HK-2 (cell line): ENCODE measurements at regions not wholly inside any gene's neighbourhood (a gene's known extent, or its start where the extent isn't known, plus 50 kb on each side); places are given as distances from the start of the nearest gene placed in this dataset.
"Not testable (repeated sequence)": the region's sequence is repeated elsewhere in the genome, so short reads cannot be mapped to it uniquely, and the experiment has no call there.

Experiments
- DNase-seq: peaks from one replicate; pipeline ENCODE4 v3.0.0-alpha.2; 2018; ENCODE audit not compliant: unreplicated experiment

DNA sequence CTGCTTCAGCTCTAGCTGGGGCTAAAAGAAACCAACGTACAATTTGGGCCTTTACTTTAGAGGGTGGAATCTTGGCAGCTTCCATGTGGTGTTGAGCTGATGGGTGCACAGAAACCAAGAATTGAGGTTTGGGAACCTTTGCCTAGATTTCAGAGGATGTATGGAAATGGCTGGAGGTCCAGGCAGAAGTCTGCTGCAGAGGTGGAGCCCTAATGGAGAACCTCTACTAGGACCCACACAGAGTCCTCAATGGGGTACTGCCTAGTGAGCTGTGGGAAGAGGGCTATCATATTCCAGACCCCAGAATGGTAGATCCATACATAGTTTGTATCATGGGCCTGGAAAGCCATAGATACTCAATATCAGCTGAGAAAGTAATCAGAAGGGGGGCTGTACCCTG is 500.4 kb upstream of the ATP2B1 start:
- no peak for DNase-seq

DNA sequence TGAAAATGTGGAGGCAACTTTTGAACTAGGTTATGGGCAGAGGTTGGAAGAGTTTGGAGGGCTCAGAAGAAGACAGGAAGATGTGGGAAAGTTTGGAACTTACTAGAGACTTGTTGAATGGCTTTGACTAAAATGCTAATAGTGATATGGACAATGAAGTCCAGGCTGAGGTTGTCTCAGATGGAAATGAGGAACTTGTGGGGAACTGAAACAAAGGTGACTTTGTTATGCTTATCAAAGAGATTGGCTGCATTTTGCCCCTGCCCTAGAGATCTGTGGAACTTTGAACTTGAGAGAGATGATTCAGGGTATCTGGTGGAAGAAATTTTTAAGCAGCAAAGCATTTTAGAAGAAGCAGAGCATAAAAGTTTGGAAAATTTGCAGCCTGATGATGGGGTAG is 499.7 kb upstream of the ATP2B1 start:
- DNase-seq = not testable (repeated sequence)

DNA sequence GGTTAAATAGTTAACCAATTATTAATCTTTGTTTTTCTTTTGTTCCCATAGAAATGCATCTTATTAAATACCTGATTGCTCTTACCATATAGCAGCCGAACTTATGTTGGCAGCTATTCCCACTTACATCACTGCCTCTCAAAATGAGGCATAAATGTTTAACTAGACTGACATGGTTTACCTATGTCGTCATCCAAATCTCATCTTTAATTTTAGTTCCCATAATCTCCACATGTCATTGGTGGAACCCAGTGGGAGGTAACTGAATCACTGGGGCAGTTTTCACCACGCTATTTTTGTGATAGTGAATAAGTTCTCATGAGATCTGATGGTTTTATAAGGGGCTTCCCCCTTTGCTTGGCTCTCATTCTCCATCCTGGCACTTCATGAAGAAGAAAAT is 499.2 kb upstream of the ATP2B1 start:
- DNase-seq = no peak

DNA sequence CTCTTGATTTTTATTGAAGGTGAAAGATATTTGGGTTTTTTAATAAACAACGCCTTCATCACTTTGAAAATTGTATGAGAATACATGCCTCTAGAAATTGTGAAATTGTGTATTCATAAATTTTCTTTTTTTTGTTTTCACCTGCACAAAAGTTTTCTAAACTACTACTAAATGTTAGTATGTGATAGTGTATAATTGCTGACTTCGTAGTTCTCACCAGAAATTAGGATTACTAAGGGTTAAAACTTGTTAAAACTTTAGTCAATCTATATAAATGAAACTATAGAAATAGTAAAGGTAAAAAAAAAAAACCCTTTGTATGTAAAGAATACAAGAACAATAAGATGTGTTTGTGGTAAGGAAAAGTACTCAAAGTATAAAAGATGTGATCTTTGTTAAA is 496.5 kb upstream of the ATP2B1 start:
- DNase-seq = no peak

DNA sequence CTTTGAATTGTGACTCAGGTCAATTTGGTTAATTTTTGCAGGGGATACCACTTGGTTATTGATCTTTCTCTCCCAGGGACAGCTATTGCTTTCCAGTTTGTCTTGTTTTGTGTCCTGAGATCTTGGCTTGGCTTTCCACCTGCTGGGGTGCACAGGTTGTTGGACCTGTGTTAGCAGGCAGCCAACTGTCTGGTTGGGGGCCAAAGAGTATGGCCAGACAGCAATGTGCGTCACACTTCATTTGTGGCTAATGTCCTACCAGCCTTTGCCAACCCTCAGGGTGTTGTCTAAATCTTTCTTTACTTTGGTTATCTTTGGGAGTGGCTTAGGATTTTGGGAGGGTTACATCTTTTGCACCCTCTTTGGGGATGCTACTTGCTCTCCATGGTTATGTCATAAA is 494.9 kb upstream of the ATP2B1 start:
- DNase-seq = no peak

DNA sequence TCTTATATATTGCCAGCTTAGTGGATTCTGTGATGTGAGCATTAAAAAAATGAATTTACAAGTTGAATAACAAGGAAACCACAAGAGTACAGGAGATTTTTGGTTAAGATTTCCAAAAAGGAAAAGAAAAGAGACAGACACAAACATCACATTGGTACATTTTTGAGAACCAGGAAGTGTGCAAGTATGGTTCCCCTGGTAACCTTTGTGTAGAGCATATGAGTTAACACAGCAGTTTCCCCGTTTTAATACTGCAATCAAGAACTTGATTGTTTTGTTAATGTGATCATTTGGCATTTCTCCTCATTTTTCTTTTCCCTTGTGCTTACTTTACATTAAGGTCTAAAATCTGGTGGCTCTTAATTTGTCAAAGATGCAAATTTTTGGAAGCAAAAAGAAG is 490.4 kb upstream of the ATP2B1 start:
- no peak for DNase-seq

DNA sequence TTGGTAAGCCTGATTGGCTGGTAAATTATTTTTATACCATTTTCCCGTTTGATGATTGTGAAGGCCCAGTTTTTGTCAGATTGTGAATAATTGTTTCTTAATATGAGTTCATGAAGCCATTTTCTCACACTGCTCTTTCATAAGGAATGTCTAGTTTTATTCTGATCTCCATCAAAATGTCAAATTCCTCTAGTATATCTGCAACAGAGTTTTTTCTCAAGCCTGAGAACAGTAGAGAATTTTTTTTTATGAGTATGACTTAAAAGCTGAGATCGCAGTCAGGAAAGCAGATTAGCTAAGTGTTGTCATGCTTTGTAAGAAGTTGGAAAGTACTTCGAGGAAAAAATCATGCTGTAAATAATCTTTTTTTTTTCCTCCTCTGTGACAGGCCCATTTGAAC is 484.9 kb upstream of the ATP2B1 start:
- DNase-seq = no peak

DNA sequence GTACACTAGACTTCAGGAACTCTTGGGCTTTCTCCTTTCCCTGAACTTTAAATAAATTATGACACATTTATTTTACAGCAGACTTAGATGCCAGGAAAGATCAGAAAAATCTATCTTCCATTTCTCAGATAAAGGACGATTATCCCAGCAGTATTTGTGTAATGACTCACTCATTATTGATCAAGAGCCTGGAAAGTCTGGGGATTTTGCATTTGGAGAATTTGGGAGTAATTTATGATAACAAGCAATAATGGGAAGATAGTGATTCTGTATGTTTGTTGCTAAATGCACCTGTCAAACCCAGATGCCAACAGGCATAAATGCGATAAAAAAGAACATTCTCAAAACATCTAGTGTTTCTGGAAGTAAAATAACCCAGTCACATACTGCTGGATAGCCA is 480.2 kb upstream of the ATP2B1 start:
- DNase-seq = no peak

DNA sequence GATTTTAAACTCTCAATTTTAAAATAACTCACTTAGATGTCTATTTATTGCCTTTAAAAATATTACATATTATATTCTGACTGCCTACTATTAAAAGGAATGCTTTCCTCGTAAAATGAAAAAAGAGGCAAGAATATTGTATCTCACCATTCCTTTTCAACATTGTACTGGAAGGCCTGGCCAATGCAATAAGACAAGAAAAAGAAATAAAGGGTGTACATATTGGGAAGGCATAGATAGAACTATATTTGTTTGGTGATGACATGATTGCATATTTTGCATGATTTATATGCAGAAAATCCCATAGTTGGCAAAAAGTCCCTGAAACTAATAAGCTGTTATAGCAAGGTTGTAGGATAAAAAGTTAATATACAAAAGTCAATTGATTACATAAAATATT is 474.6 kb upstream of the ATP2B1 start:
- DNase-seq = no peak

DNA sequence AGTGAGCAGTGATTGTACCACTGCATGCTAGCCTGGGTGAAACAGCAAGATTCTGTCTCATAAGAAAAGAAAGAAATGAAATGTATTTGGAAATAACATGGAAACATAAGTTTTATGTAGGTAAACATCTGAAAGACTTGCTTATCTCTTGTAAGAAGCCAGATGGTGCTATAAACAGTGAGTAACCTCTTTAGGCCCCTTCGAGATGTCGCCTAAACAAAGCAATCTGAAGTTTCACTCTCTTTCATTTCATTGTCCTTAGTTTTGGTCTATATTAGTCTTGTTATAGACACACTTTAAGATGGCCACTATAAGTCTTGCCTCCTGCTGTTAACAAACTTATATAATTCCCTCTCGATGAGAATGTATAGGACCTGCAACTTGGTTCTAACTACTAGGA is 472.6 kb upstream of the ATP2B1 start:
- DNase-seq = no peak

DNA sequence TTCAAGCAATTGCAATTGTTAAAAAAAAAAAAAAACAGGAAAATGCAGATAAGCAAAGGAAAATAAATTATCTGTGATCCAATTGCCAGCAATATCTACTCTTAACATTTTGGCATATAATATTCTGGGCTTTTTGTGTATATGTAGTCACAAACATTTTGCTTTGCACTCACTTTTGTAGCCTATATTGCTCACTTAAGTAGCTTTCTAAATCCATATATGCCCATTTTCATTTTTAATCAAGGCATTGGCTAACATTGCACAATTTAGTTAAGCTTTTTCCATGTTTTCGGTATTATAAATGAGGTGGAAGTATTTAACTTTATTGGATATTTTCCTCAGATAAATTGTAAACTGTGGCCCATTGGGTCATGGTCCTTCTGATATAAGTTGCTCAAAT is 466.3 kb upstream of the ATP2B1 start:
- DNase-seq = no peak

DNA sequence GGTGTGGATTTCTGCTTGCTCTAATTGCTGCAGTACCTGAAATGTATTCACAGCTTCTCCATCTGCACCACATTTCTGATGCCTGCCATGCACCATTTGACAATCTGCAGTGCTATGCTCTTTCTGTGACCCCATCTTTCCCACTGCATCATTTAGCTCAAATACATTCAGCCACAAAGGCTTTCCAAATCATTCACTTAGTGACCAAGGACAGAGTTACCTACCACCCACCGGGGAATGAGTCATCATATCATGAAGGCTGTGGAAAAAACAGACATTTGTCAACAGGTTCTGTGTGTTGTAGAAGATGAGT is 465.5 kb upstream of the ATP2B1 start:
- no peak for DNase-seq

DNA sequence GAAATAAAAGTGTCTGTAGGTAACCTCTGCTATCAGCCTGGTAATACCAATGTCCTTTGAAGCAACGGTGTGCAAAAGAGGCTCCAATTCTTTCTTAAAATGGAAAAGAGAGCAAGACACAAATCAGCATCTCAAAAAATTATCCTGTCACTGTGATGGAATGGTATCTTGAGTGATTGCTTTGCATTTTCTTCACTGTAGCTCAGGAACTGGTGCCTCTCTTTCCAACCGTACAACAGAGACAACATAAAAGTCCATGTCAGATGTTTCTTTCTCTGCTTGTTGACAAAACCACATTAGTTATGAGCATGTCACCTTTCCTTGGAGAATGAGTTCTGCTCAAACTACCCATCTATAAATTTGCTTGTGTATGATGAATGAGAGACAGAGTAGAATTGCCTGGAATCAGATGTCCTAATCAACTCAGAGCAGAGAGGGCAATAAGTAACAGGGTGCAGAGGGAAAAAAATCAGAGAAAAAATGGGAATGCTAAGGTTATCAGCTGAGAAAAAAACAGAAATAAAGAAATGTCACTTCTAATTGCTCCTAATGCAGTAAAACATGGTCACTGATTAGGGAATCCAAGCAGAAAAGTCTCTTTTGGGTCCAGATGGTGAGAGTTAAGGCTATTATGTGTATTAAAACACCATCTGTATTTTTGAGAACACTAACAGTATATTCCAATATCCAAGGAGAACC is 465.0 kb upstream of the ATP2B1 start:
- no peak for DNase-seq

DNA sequence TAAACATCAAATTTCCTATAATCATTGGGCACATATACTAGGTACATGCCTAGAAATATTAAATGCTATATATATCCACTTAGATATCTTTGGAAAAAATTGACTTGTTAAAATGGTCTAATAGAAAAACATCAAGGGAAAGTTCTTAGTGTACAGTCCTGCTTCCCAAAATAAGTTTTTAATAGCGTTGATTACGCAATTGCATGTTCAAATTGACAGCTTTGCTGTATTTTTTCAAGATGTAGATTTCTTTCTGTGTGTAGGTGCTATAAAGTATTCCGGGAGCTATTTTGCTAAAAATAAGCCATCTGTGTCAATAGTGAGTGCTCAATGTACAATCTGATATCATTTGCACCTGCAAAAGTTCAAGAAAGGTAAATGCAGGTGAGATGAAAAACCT is 463.9 kb upstream of the ATP2B1 start:
- DNase-seq = no peak

DNA sequence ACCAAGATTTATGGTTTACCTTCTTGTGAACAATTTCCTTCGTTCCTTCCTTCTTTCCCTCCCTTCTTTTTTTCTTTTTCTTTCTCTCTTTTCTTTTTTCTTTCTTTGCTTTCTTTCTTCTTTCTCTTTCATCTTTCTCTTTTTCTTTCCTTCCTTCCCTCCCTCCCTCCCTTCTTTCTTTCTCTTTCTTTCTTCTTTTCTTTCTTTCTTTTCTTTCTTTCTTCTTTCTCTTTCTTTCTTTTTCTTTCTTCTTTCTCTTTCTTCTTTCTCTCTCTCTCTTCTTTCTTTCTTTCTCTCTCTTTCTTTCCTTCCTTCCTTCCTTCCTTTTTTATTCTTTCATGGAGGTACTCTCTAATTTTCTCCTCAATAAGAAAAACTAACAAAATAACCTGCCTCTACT is 462.1 kb upstream of the ATP2B1 start:
- no peak for DNase-seq

DNA sequence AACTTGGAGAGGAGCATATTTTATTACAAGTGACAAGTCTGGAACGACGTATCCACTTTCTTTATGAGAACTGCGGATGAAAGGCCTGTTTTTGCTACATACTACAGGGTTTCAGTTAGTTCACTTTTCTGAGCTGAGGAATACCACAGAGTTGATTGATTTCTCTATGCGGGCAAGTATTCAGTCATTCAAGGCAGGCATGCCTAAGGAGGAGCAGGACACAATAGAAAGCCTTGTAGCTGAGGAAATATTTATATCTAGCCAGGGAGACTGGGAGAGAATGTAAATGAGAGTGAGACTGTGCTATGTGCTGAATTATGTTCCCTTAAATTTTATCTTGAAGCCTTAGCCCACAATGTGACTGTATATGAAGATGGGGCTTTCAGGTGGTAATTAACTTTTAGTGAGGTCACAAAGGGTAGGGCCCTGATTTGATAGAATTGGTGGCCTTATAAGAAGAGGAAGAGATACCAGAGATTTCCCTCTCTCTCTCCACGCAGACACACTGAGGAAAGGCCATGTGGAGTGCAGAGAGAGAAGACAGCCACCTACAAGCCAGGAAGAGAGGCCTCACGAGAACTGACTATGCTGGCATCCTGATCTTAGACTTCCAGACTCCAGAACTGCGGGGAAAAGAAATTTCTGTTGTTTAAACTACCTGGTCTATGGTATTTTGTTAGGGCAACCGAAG is 459.0 kb upstream of the ATP2B1 start:
- DNase-seq = no peak

DNA sequence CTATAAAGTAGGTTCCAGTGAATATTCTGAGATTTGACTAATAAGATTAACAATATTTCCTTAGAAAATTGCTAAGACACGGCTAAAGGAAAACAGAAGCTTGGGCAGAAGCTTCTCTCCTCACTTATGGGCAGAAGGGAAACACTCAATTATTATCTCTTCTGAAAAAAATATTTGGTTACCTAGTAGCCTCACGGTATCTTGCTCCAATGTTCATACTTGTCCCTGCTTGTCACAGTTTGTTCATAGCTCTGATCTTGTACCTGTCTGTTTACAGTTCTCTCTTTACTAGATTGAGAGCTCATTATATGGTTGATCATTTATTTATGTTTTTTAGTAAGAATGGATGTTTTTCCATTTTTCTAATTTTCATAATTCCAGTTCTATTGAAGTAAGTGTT is 458.0 kb upstream of the ATP2B1 start:
- DNase-seq = no peak

DNA sequence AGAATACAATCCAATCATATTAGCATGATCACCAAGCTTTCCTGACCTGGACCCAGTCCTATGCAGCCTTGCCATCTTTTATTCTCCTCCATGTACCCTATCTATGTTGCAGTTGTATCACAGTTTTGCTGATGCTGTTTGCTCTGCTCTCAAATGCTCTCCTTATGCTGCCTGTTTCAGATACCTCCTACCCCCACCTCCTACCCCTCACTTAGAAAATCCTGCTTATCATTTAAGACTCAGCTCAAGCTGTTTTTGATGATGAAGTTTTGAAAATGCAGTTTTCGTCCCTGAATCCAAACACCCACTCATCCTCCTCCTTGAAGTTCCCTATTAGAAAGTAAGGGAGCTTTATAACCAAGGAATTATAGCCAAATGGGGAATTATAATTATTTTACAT is 457.4 kb upstream of the ATP2B1 start:
- no peak for DNase-seq

DNA sequence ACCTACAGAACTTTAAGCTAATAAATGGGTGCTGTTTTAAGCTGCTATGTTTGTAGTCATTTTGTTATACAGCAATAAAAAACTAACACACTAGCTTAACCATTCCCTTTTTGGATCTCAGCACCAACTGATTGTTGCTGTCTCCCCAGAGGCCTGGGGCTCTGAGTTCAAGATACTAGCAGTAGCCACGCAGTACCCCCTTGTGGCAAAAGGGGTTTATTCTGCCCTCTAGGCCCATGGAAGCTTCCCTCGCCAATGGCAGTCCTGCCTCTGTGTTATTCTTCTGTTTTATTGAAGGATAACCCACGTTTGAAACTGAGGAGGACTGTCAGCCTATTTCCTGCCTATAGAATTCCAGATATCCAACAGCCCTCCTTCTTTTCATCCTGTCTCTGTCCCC is 455.3 kb upstream of the ATP2B1 start:
- DNase-seq = no peak

DNA sequence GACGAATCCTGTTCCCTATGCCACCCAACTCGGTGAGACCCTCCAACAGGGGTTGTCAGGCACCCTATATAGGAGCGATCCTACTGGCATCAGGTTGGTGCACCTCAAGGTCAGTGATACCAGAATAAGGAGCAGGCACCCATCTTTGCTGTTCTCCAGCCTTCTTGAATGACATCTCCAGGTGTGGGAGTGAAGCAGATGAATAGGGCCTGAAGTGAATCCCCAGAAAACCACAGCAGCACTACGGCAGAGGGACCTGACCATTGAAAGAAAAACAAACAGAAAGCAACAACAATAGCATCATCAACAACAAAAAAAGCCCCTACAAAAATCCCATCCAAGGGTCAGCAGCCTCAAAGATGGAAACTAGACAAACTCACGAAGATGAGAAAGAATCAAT is 445.2 kb upstream of the ATP2B1 start:
- DNase-seq = no peak

DNA sequence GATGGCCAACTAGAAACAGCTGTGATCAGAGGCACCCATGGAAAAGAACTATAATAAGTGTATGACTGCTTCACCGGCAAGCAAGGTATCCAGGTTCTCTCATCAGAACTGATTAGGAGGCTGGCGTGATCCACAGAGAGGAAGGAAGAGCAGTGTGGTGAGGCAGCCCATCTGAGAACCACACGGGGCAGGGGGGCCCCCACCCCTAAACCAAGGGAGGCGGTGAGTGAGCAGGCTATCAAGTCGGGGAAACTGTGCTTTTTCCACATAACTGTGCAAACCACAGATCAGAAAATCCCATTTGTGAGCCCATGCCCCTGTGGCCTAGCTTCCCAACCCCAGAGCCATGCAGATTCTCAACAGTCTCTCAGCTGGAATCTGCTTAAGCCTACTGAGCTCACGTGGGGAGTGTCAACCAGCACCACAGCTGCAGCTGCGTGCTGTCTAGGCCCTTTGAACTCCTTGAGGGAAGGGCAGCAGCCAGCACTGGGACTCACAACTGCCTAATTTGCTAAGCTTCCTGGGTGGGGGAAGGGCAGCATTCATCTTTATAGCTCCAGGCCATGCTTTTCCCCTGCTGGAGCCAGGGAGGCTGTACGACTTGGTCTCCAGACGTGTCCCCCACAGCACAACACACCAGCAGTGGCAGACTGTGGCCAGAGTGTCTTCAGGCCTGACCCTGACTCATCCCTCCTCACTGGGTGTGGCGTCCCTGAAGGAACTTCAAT is 444.4 kb upstream of the ATP2B1 start:
- no peak for DNase-seq

DNA sequence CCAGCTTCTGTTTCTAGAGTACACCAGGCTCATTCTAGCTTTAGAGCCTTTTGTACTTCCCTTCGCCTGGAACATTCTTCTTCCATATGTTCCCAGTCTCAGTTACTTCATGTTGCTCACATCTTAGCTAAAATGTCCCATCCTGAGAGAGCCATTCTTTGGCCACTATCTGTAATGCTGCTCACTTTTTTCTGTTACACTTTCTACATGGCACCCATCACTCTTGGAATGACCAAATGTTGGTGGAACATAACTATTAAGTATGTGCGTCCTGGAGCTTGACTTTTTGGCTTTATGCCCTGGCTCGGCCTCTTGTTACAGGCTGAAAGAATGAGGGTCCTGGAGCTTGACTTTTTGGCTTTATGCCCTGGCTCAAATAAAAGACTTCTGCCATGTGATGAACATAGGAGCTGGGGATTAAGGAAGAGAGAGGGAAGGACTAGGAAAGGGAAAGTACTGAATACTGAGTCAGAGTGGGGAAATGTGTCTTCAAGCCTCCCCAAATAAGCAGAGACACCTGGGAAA is 442.9 kb upstream of the ATP2B1 start:
- no peak for DNase-seq

DNA sequence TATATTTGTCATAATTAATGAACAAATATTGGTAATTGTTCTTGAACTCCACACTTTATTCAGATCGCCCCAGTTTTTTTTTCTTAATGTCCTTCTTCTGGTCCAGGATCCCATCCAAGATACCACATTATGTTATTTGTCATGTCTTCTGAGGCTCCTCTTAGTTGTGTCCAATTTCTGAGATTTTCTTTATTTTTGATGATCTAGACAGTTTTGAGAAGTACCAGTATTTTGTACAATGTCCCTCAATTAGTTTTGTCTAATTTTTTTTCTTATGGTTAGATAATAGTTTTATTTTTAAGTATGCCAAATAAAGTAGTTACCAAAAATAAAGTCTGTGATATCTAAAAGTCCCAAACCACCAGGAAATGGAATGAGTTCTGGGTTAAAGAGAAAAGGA is 440.8 kb upstream of the ATP2B1 start:
- DNase-seq = no peak
